Tibial nerve (tissue), 4 donors: ENCODE measurements at regions not wholly inside any gene's neighbourhood (a gene's known extent, or its start where the extent isn't known, plus 50 kb on each side); places are given as distances from the start of the nearest gene placed in this dataset.

ENCODE experiments used
- DNase-seq, 2 donors: peaks; one replicate each; pipeline ENCODE4 v3.0.0-alpha.2; 2019; ENCODE audit warnings: low spot score in 2 of 2
- H3K27ac ChIP-seq, 4 donors: fragments of 200-600 bp; sonication (generic) in 3 of 4; one replicate each; pipeline ENCODE4 v1.5.1; 2017 to 2019; ENCODE audit warnings: mild to moderate bottlenecking in 1 of 4
- H3K27me3 ChIP-seq, 2 donors: fragments of 200-600 bp; sonication (generic) in 1 of 2; one replicate each; pipeline versions ENCODE4 v1.5.1 to v1.6.0; 2017 to 2019
- H3K36me3 ChIP-seq, 3 donors: fragments of 200-600 bp; sonication (generic); one replicate each; pipeline ENCODE4 v1.5.1; 2018 to 2019
- H3K4me1 ChIP-seq, 4 donors: fragments of 200-600 bp; sonication (generic) in 3 of 4; one replicate each; pipeline ENCODE4 v1.5.1; 2017 to 2019
- H3K4me3 ChIP-seq, 4 donors: fragments of 200-600 bp; sonication (generic) in 3 of 4; one replicate each; pipeline ENCODE4 v1.5.1; 2017 to 2019; ENCODE audit warnings: mild to moderate bottlenecking in 1 of 4, moderate library complexity in 1 of 4
- H3K9me3 ChIP-seq, 4 donors: fragments of 200-600 bp; sonication (generic) in 3 of 4; one replicate each; pipeline ENCODE4 v1.5.1; 2017 to 2019
- CTCF ChIP-seq, 5 experiments: fragments of 200-600 bp in 3 of 5; fragments of 450-650 bp in 2 of 5; sonication (generic) in 3 of 5; IDR thresholded peaks; one replicate each; pipeline ENCODE4 v1.5.1; 2016 to 2019; ENCODE audit warnings: antibody characterized with exemption in 5 of 5, mild to moderate bottlenecking in 3 of 5, moderate library complexity in 2 of 5
- EP300 ChIP-seq, 2 donors: sonication (generic); formaldehyde crosslinking; IDR thresholded peaks; one replicate each; pipeline ENCODE4 v1.6.1; 2017; ENCODE audit warnings: antibody characterized with exemption in 2 of 2, mild to moderate bottlenecking in 1 of 2
- POLR2A ChIP-seq, 2 donors: fragments of 450-650 bp; IDR thresholded peaks; one replicate each; pipeline ENCODE4 v1.6.1; 2017; ENCODE audit warnings: antibody characterized with exemption in 2 of 2, mild to moderate bottlenecking in 2 of 2, moderate library complexity in 2 of 2
- WGBS, 2 donors: methylation state at CpG; one replicate each; pipeline ENCODE4 v1.1.5; 2018; 5-methylcytosine and 5-hydroxymethylcytosine counted together

GRCh38 chr9:79884546-79884945 lies 312.8 kb downstream of the TLE4 start:
- Histone ChIP-seq H3K9me3 (no peaks in the 10 kb centered on the region), H3K27ac (no peak overlapping the region), H3K27me3 (no peaks in the 10 kb centered on the region), H3K4me1 (peaks cover 0 to 4% (median 0%) of the 10 kb centered on the region in 4 donors), H3K36me3 (no peaks in the 10 kb centered on the region), H3K4me3 (no peak overlapping the region)
- DNase-seq = no peak
- no peak for TF ChIP-seq CTCF (IDR thresholded peaks at IDR 0.05)
- TF ChIP-seq EP300 (IDR thresholded peaks at IDR 0.05) = no peak
- no peak for TF ChIP-seq POLR2A (IDR thresholded peaks at IDR 0.05)
- 79 to 81% methylated on average over 4 of the region's 4 CpGs for WGBS, 2 donors

DNA sequence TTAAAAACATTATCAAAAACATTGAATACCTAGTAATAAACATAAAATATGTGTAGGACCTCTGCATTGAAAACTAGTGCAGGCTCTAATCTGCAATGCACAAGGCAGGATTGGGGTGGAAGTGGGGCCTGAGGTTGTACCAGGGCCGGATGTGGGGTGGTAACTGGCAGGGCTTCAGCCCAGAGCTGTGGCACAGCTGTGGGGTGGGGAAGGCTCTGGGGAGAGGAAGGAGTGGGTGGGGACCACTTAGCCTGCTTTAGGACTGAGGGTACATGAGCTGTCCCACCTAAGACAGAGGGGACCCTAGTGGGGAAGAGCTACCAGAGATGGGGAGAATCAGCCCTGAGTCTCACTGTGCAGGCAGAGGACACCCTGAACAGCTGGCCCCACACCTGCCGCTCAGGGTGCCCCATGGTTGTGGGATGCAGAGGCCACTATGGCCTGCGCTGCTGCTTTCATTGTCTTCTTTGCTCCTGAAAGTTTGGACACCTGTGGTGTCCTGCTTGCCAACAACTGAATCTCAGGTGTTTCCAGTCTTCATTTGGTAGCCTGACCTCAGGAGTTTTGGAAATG lies 311.4 kb downstream of the TLE4 start:
- H3K36me3 ChIP-seq = no peaks in the 10 kb centered on the region
- no peaks in the 10 kb centered on the region for H3K27me3 ChIP-seq
- 78 to 88% methylated on average over 3 of the region's 3 CpGs for WGBS, 2 donors
- H3K4me3 ChIP-seq = no peak overlapping the region
- H3K27ac ChIP-seq = no peak overlapping the region
- H3K4me1 ChIP-seq = peaks cover 0 to 9% (median 0%) of the 10 kb centered on the region in 4 donors
- H3K9me3 ChIP-seq = no peaks in the 10 kb centered on the region
- TF ChIP-seq EP300 (IDR thresholded peaks at IDR 0.05) = no peak
- no peak for DNase-seq

- Histone ChIP-seq H3K4me3 (no peak overlapping the region), H3K36me3 (no peaks in the 10 kb centered on the region), H3K27me3 (no peaks in the 10 kb centered on the region), H3K27ac (no peak overlapping the region), H3K4me1 (peaks cover 0 to 9% (median 0%) of the 10 kb centered on the region in 4 donors), H3K9me3 (no peaks in the 10 kb centered on the region)
- DNase-seq = no peak
- TF ChIP-seq POLR2A (IDR thresholded peaks at IDR 0.05) = no peak
- no peak for TF ChIP-seq EP300 (IDR thresholded peaks at IDR 0.05)
- TF ChIP-seq CTCF (IDR thresholded peaks at IDR 0.05) = no peak
These were observed 308.9 kb downstream of the TLE4 start for GRCh38 chr9:79880626-79881025.

GRCh38 chr9:79877943-79878602 lies 306.3 kb downstream of the TLE4 start:
- no peaks in the 10 kb centered on the region for H3K27me3 ChIP-seq
- WGBS, 2 donors = 60 to 70% methylated on average over 3 of the region's 3 CpGs
- TF ChIP-seq POLR2A (IDR thresholded peaks at IDR 0.05) = no peak
- no peak for TF ChIP-seq CTCF (IDR thresholded peaks at IDR 0.05)
- no peak for TF ChIP-seq EP300 (IDR thresholded peaks at IDR 0.05)
- H3K27ac ChIP-seq = no peak overlapping the region
- H3K9me3 ChIP-seq = no peaks in the 10 kb centered on the region
- no peak for DNase-seq
- no peak overlapping the region for H3K4me3 ChIP-seq
- H3K4me1 ChIP-seq = peaks cover 0 to 6% (median 0%) of the 10 kb centered on the region in 4 donors
- H3K36me3 ChIP-seq = no peaks in the 10 kb centered on the region

GRCh38 chr9:79868567-79869189 lies 296.9 kb downstream of the TLE4 start:
- Histone ChIP-seq H3K36me3 (no peaks in the 10 kb centered on the region), H3K4me1 (no peaks in the 10 kb centered on the region), H3K4me3 (no peak overlapping the region), H3K27me3 (no peaks in the 10 kb centered on the region), H3K27ac (no peak overlapping the region), H3K9me3 (no peaks in the 10 kb centered on the region)
- TF ChIP-seq POLR2A (IDR thresholded peaks at IDR 0.05) (no peak), EP300 (IDR thresholded peaks at IDR 0.05) (peak in 1 of 2 donors; percentile 32), CTCF (IDR thresholded peaks at IDR 0.05) (no peak)
- no peak for DNase-seq
- WGBS, 2 donors = 79 to 91% methylated on average over 2 of the region's 2 CpGs
